ENCODE measurements at regions not wholly inside any gene's neighbourhood (a gene's known extent, or its start where the extent isn't known, plus 50 kb on each side); places are given as distances from the start of the nearest gene placed in this dataset.

- H3K9me3 ChIP-seq (ENCODE audit: control insufficient read depth in 5 of 5, low read length in 5 of 5), result no peaks in the 10 kb centered on the region
- no peaks in the 10 kb centered on the region for H3K4me1 ChIP-seq (ENCODE audit: control insufficient read depth in 5 of 5, insufficient read depth in 5 of 5, low read length in 5 of 5)
- H3K9ac ChIP-seq (ENCODE audit: low read length in 5 of 5), result no peak overlapping the region
- H3K27me3 ChIP-seq (ENCODE audit: control insufficient read depth in 5 of 5, insufficient read depth in 4 of 5, low read length in 5 of 5), result no peaks in the 10 kb centered on the region
- H3K4me3 ChIP-seq (ENCODE audit: low read depth in 1 of 5, low read length in 5 of 5), result no peak overlapping the region
- H3K27ac ChIP-seq (ENCODE audit: low read depth, low read length), result no peak overlapping the region
- H3K36me3 ChIP-seq (ENCODE audit: control insufficient read depth in 5 of 5, insufficient read depth in 5 of 5, low read length in 5 of 5), result no peaks in the 10 kb centered on the region
These were observed 508.7 kb upstream of the FAM98A start for GRCh38 chr2:34107811-34108210.

GRCh38 chr2:34105006-34105767 lies 506.1 kb upstream of the FAM98A start:
- no peaks in the 10 kb centered on the region for H3K36me3 ChIP-seq (ENCODE audit: control insufficient read depth in 5 of 5, insufficient read depth in 5 of 5, low read length in 5 of 5)
- no peaks in the 10 kb centered on the region for H3K9me3 ChIP-seq (ENCODE audit: control insufficient read depth in 5 of 5, low read length in 5 of 5)
- no peak overlapping the region for H3K27ac ChIP-seq (ENCODE audit: low read depth, low read length)
- H3K4me1 ChIP-seq (ENCODE audit: control insufficient read depth in 5 of 5, insufficient read depth in 5 of 5, low read length in 5 of 5), result no peaks in the 10 kb centered on the region
- no peak overlapping the region for H3K9ac ChIP-seq (ENCODE audit: low read length in 5 of 5)
- H3K27me3 ChIP-seq (ENCODE audit: control insufficient read depth in 5 of 5, insufficient read depth in 4 of 5, low read length in 5 of 5), result no peaks in the 10 kb centered on the region
- no peak overlapping the region for H3K4me3 ChIP-seq (ENCODE audit: low read depth in 1 of 5, low read length in 5 of 5)

GRCh38 chr2:34104601-34105000 lies 505.5 kb upstream of the FAM98A start:
- H3K4me3 ChIP-seq (ENCODE audit: low read depth in 1 of 5, low read length in 5 of 5), result no peak overlapping the region
- H3K9me3 ChIP-seq (ENCODE audit: control insufficient read depth in 5 of 5, low read length in 5 of 5), result no peaks in the 10 kb centered on the region
- no peaks in the 10 kb centered on the region for H3K36me3 ChIP-seq (ENCODE audit: control insufficient read depth in 5 of 5, insufficient read depth in 5 of 5, low read length in 5 of 5)
- H3K9ac ChIP-seq (ENCODE audit: low read length in 5 of 5), result no peak overlapping the region
- H3K27me3 ChIP-seq (ENCODE audit: control insufficient read depth in 5 of 5, insufficient read depth in 4 of 5, low read length in 5 of 5), result no peaks in the 10 kb centered on the region
- H3K4me1 ChIP-seq (ENCODE audit: control insufficient read depth in 5 of 5, insufficient read depth in 5 of 5, low read length in 5 of 5), result no peaks in the 10 kb centered on the region
- no peak overlapping the region for H3K27ac ChIP-seq (ENCODE audit: low read depth, low read length)

GRCh38 chr2:34103437-34103836 lies 504.3 kb upstream of the FAM98A start:
- Histone ChIP-seq H3K9me3 (ENCODE audit: control insufficient read depth in 5 of 5, low read length in 5 of 5) (no peaks in the 10 kb centered on the region), H3K4me3 (ENCODE audit: low read depth in 1 of 5, low read length in 5 of 5) (no peak overlapping the region), H3K4me1 (ENCODE audit: control insufficient read depth in 5 of 5, insufficient read depth in 5 of 5, low read length in 5 of 5) (no peaks in the 10 kb centered on the region), H3K9ac (ENCODE audit: low read length in 5 of 5) (no peak overlapping the region), H3K27me3 (ENCODE audit: control insufficient read depth in 5 of 5, insufficient read depth in 4 of 5, low read length in 5 of 5) (no peaks in the 10 kb centered on the region), H3K27ac (ENCODE audit: low read depth, low read length) (no peak overlapping the region), H3K36me3 (ENCODE audit: control insufficient read depth in 5 of 5, insufficient read depth in 5 of 5, low read length in 5 of 5) (no peaks in the 10 kb centered on the region)

- Histone ChIP-seq H3K4me3 (ENCODE audit: low read depth in 1 of 5, low read length in 5 of 5) (no peak overlapping the region), H3K36me3 (ENCODE audit: control insufficient read depth in 5 of 5, insufficient read depth in 5 of 5, low read length in 5 of 5) (no peaks in the 10 kb centered on the region), H3K9ac (ENCODE audit: low read length in 5 of 5) (no peak overlapping the region), H3K27ac (ENCODE audit: low read depth, low read length) (no peak overlapping the region), H3K4me1 (ENCODE audit: control insufficient read depth in 5 of 5, insufficient read depth in 5 of 5, low read length in 5 of 5) (no peaks in the 10 kb centered on the region), H3K27me3 (ENCODE audit: control insufficient read depth in 5 of 5, insufficient read depth in 4 of 5, low read length in 5 of 5) (no peaks in the 10 kb centered on the region), H3K9me3 (ENCODE audit: control insufficient read depth in 5 of 5, low read length in 5 of 5) (no peaks in the 10 kb centered on the region)
These were observed 503.2 kb upstream of the FAM98A start for GRCh38 chr2:34102339-34102738.

GRCh38 chr2:34099377-34099776 lies 500.3 kb upstream of the FAM98A start:
- Histone ChIP-seq H3K36me3 (ENCODE audit: control insufficient read depth in 5 of 5, insufficient read depth in 5 of 5, low read length in 5 of 5) (no peaks in the 10 kb centered on the region), H3K9me3 (ENCODE audit: control insufficient read depth in 5 of 5, low read length in 5 of 5) (no peaks in the 10 kb centered on the region), H3K9ac (ENCODE audit: low read length in 5 of 5) (no peak overlapping the region), H3K4me3 (ENCODE audit: low read depth in 1 of 5, low read length in 5 of 5) (no peak overlapping the region), H3K27ac (ENCODE audit: low read depth, low read length) (no peak overlapping the region), H3K4me1 (ENCODE audit: control insufficient read depth in 5 of 5, insufficient read depth in 5 of 5, low read length in 5 of 5) (no peaks in the 10 kb centered on the region), H3K27me3 (ENCODE audit: control insufficient read depth in 5 of 5, insufficient read depth in 4 of 5, low read length in 5 of 5) (no peaks in the 10 kb centered on the region)

- H3K27me3 ChIP-seq (ENCODE audit: control insufficient read depth in 5 of 5, insufficient read depth in 4 of 5, low read length in 5 of 5), result no peaks in the 10 kb centered on the region
- H3K27ac ChIP-seq (ENCODE audit: low read depth, low read length), result no peak overlapping the region
- no peaks in the 10 kb centered on the region for H3K9me3 ChIP-seq (ENCODE audit: control insufficient read depth in 5 of 5, low read length in 5 of 5)
- no peaks in the 10 kb centered on the region for H3K4me1 ChIP-seq (ENCODE audit: control insufficient read depth in 5 of 5, insufficient read depth in 5 of 5, low read length in 5 of 5)
- H3K4me3 ChIP-seq (ENCODE audit: low read depth in 1 of 5, low read length in 5 of 5), result no peak overlapping the region
- H3K36me3 ChIP-seq (ENCODE audit: control insufficient read depth in 5 of 5, insufficient read depth in 5 of 5, low read length in 5 of 5), result no peaks in the 10 kb centered on the region
- H3K9ac ChIP-seq (ENCODE audit: low read length in 5 of 5), result no peak overlapping the region
These were observed 499.2 kb upstream of the FAM98A start for GRCh38 chr2:34098256-34098655.

GRCh38 chr2:34096562-34097171 lies 497.6 kb upstream of the FAM98A start:
- H3K9me3 ChIP-seq (ENCODE audit: control insufficient read depth in 5 of 5, low read length in 5 of 5), result no peaks in the 10 kb centered on the region
- H3K27ac ChIP-seq (ENCODE audit: low read depth, low read length), result no peak overlapping the region
- H3K4me3 ChIP-seq (ENCODE audit: low read depth in 1 of 5, low read length in 5 of 5), result no peak overlapping the region
- H3K4me1 ChIP-seq (ENCODE audit: control insufficient read depth in 5 of 5, insufficient read depth in 5 of 5, low read length in 5 of 5), result no peaks in the 10 kb centered on the region
- H3K27me3 ChIP-seq (ENCODE audit: control insufficient read depth in 5 of 5, insufficient read depth in 4 of 5, low read length in 5 of 5), result no peaks in the 10 kb centered on the region
- H3K9ac ChIP-seq (ENCODE audit: low read length in 5 of 5), result no peak overlapping the region
- no peaks in the 10 kb centered on the region for H3K36me3 ChIP-seq (ENCODE audit: control insufficient read depth in 5 of 5, insufficient read depth in 5 of 5, low read length in 5 of 5)

- Histone ChIP-seq H3K36me3 (ENCODE audit: control insufficient read depth in 5 of 5, insufficient read depth in 5 of 5, low read length in 5 of 5) (no peaks in the 10 kb centered on the region), H3K27ac (ENCODE audit: low read depth, low read length) (no peak overlapping the region), H3K9ac (ENCODE audit: low read length in 5 of 5) (no peak overlapping the region), H3K4me1 (ENCODE audit: control insufficient read depth in 5 of 5, insufficient read depth in 5 of 5, low read length in 5 of 5) (no peaks in the 10 kb centered on the region), H3K9me3 (ENCODE audit: control insufficient read depth in 5 of 5, low read length in 5 of 5) (no peaks in the 10 kb centered on the region), H3K4me3 (ENCODE audit: low read depth in 1 of 5, low read length in 5 of 5) (no peak overlapping the region), H3K27me3 (ENCODE audit: control insufficient read depth in 5 of 5, insufficient read depth in 4 of 5, low read length in 5 of 5) (no peaks in the 10 kb centered on the region)
These were observed 494.7 kb upstream of the FAM98A start for GRCh38 chr2:34093790-34094189.

- H3K27me3 ChIP-seq (ENCODE audit: control insufficient read depth in 5 of 5, insufficient read depth in 4 of 5, low read length in 5 of 5), result peaks cover 0 to 3% (median 0%) of the 10 kb centered on the region in 5 donors
- no peaks in the 10 kb centered on the region for H3K36me3 ChIP-seq (ENCODE audit: control insufficient read depth in 5 of 5, insufficient read depth in 5 of 5, low read length in 5 of 5)
- H3K27ac ChIP-seq (ENCODE audit: low read depth, low read length), result no peak overlapping the region
- no peak overlapping the region for H3K4me3 ChIP-seq (ENCODE audit: low read depth in 1 of 5, low read length in 5 of 5)
- H3K9me3 ChIP-seq (ENCODE audit: control insufficient read depth in 5 of 5, low read length in 5 of 5), result peaks cover 0 to 3% (median 0%) of the 10 kb centered on the region in 5 donors
- H3K9ac ChIP-seq (ENCODE audit: low read length in 5 of 5), result no peak overlapping the region
- no peaks in the 10 kb centered on the region for H3K4me1 ChIP-seq (ENCODE audit: control insufficient read depth in 5 of 5, insufficient read depth in 5 of 5, low read length in 5 of 5)
These were observed 471.1 kb upstream of the FAM98A start for GRCh38 chr2:34070196-34070595.

All from subcutaneous abdominal adipose tissue (tissue), 5 donors.